Activated naive CD4-positive, alpha-beta T cell (primary cell): ENCODE measurements at regions not wholly inside any gene's neighbourhood (a gene's known extent, or its start where the extent isn't known, plus 50 kb on each side); places are given as distances from the start of the nearest gene placed in this dataset.

Source experiments
- DNase-seq, 4 experiments: peaks; one replicate each; lab custom pipeline; 2025; lab: John Stamatoyannopoulos, UW

GRCh38 chr6:22067671-22068070, 229.2 kb downstream of the PRL start:
- DNase-seq: no peak

- DNase-seq: no peak
Measured at GRCh38 chr6:22068561-22069305, 228.1 kb downstream of the PRL start.

GRCh38 chr6:22069306-22069800, 227.5 kb downstream of the PRL start:
- no peak for DNase-seq

- no peak for DNase-seq
Measured at GRCh38 chr6:22071270-22072041, 225.4 kb downstream of the PRL start.

GRCh38 chr6:22072949-22073348, 223.9 kb downstream of the PRL start:
- no peak for DNase-seq

- no peak for DNase-seq
Measured at GRCh38 chr6:22073516-22074198, 223.2 kb downstream of the PRL start.

- DNase-seq: no peak
Measured at GRCh38 chr6:22078288-22078687, 218.5 kb downstream of the PRL start.

- DNase-seq: no peak
Measured at GRCh38 chr6:22078802-22079545, 217.9 kb downstream of the PRL start.

GRCh38 chr6:22079783-22080182, 217.1 kb downstream of the PRL start:
- no peak for DNase-seq

- no peak for DNase-seq
Measured at GRCh38 chr6:22081709-22082108, 215.1 kb downstream of the PRL start.

- no peak for DNase-seq
Measured at GRCh38 chr6:22082218-22082617, 214.6 kb downstream of the PRL start.

GRCh38 chr6:22083119-22083518, 213.7 kb downstream of the PRL start:
- no peak for DNase-seq

GRCh38 chr6:22087960-22088706, 208.7 kb downstream of the PRL start:
- no peak for DNase-seq

GRCh38 chr6:22091424-22091948, 205.3 kb downstream of the PRL start:
- DNase-seq: no peak

- no peak for DNase-seq
Measured at GRCh38 chr6:22095836-22096235, 201.0 kb downstream of the PRL start.

GRCh38 chr6:22098601-22099031, 198.2 kb downstream of the PRL start:
- DNase-seq: no peak

- DNase-seq: no peak
Measured at GRCh38 chr6:22099231-22099630, 197.6 kb downstream of the PRL start.

- DNase-seq: no peak
Measured at GRCh38 chr6:22099923-22100322, 196.9 kb downstream of the PRL start.

GRCh38 chr6:22101163-22101562, 195.7 kb downstream of the PRL start:
- DNase-seq: no peak

- no peak for DNase-seq
Measured at GRCh38 chr6:22102671-22103070, 194.2 kb downstream of the PRL start.

GRCh38 chr6:22106451-22106850, 190.4 kb downstream of the PRL start:
- DNase-seq: no peak
